SK-N-SH (cell line): ENCODE measurements at regions not wholly inside any gene's neighbourhood (a gene's known extent, or its start where the extent isn't known, plus 50 kb on each side); places are given as distances from the start of the nearest gene placed in this dataset.

Experiments used
- CTCF ChIA-PET: fragments of 300-600, 350-600 bp; formaldehyde crosslinking; extraction: SDS; loops from one replicate; lab custom pipeline; 2021; lab: Yijun Ruan, JAX
- POLR2A ChIA-PET: fragments of 350-600 bp; sonication (Branson Sonifier 250); formaldehyde crosslinking; extraction: SDS; loops from one replicate; lab custom pipeline; 2020; ENCODE audit warnings: antibody characterized with exemption, inconsistent platforms; lab: Yijun Ruan, JAX
- DNase-seq: peaks from one replicate; pipeline ENCODE4 v3.0.0; 2012
- H2AFZ ChIP-seq: fragments of 200-600 bp; sonication (generic); 2 replicates; pipeline ENCODE4 v1.8.1; 2016; ENCODE audit warnings: antibody characterized with exemption, mild to moderate bottlenecking, low read depth
- H3F3A ChIP-seq: fragments of 200-600 bp; sonication (generic); replicated peaks from 2 replicates; pipeline ENCODE3; 2016; ENCODE audit warnings: antibody characterized with exemption, mild to moderate bottlenecking; ENCODE audit not compliant: insufficient read depth
- H3K27ac ChIP-seq, 2 experiments: fragments of 200-500 bp in 1 of 2; fragments of 200-600 bp in 1 of 2; sonication (Bioruptor generic) in 1 of 2; sonication (generic), shearing (Covaris generic) in 1 of 2; 2 replicates each; pipeline versions ENCODE4 v1.5.1 to v1.6.1; 2014 to 2016; ENCODE audit warnings: low read depth in 2 of 2, inconsistent platforms in 1 of 2, low read length in 1 of 2, mild to moderate bottlenecking in 1 of 2, mixed read lengths in 1 of 2
- H3K27me3 ChIP-seq: fragments of 200-600 bp; sonication (generic), shearing (Covaris generic); 2 replicates; pipeline ENCODE4 v1.6.1; 2016; ENCODE audit warnings: mixed run types; ENCODE audit not compliant: insufficient read depth
- H3K36me3 ChIP-seq, 2 experiments: fragments of 200-500 bp in 1 of 2; fragments of 200-600 bp in 1 of 2; sonication (Bioruptor generic) in 1 of 2; sonication (generic) in 1 of 2; replicated peaks in 1 of 2; 2 replicates each; pipeline versions ENCODE3 to v1.5.1; 2014 to 2016; ENCODE audit warnings: low read length in 1 of 2, mild to moderate bottlenecking in 1 of 2; ENCODE audit not compliant: insufficient read depth in 2 of 2, control insufficient read depth in 1 of 2
- H3K4me1 ChIP-seq, 2 experiments: fragments of 200-500 bp in 1 of 2; fragments of 200-600 bp in 1 of 2; sonication (Bioruptor generic) in 1 of 2; sonication (generic), shearing (Covaris generic) in 1 of 2; 2 replicates each; pipeline versions ENCODE4 v1.5.1 to v1.6.1; 2014 to 2016; ENCODE audit warnings: low read depth in 1 of 2, low read length in 1 of 2, mixed run types in 1 of 2; ENCODE audit not compliant: insufficient read depth in 2 of 2, control insufficient read depth in 1 of 2
- H3K4me2 ChIP-seq: fragments of 200-600 bp; sonication (generic), shearing (Covaris generic); 2 replicates; pipeline ENCODE4 v1.6.1; 2017; ENCODE audit warnings: mixed run types
- H3K4me3 ChIP-seq, 2 experiments: fragments of 200-500 bp in 1 of 2; fragments of 200-600 bp in 1 of 2; sonication (Bioruptor generic) in 1 of 2; sonication (generic), shearing (Covaris generic) in 1 of 2; 2 replicates each; pipeline versions ENCODE4 v1.5.1 to v1.8.1; 2014 to 2016; ENCODE audit warnings: low read depth in 2 of 2, inconsistent platforms in 1 of 2, low read length in 1 of 2, mild to moderate bottlenecking in 1 of 2, mixed read lengths in 1 of 2, moderate library complexity in 1 of 2
- H3K79me2 ChIP-seq: fragments of 200-600 bp; sonication (generic); 2 replicates; pipeline ENCODE4 v1.8.1; 2017; ENCODE audit warnings: mild to moderate bottlenecking; ENCODE audit not compliant: insufficient read depth
- H3K9ac ChIP-seq: fragments of 200-600 bp; sonication (generic); 2 replicates; pipeline ENCODE4 v1.6.1; 2017; ENCODE audit warnings: mixed run types
- H3K9me2 ChIP-seq: fragments of 200-600 bp; sonication (generic); 2 replicates; pipeline ENCODE4 v1.6.1; 2017; ENCODE audit warnings: mixed run types
- H3K9me3 ChIP-seq: fragments of 200-600 bp; sonication (generic); 2 replicates; pipeline ENCODE4 v1.6.1; 2017; ENCODE audit warnings: mixed run types, mild to moderate bottlenecking, moderate library complexity
- H4K20me1 ChIP-seq: fragments of 200-600 bp; sonication (generic); 2 replicates; pipeline ENCODE4 v1.6.1; 2017; ENCODE audit warnings: mild to moderate bottlenecking, mixed run types; ENCODE audit not compliant: insufficient read depth
- CHD2 ChIP-seq: fragments of 150-350 bp; IDR thresholded peaks from 2 replicates; pipeline ENCODE4 v1.6.1; 2018; ENCODE audit warnings: low read length; ENCODE audit not compliant: partially characterized antibody
- ELF1 ChIP-seq: IDR thresholded peaks from 2 replicates; pipeline ENCODE4 v1.4.0; 2012
- EP300 ChIP-seq, 2 experiments: IDR thresholded peaks; 2 replicates each; pipeline versions ENCODE4 v1.4.0 to v1.6.1; 2012; ENCODE audit warnings: borderline replicate concordance in 1 of 2, low read depth in 1 of 2, low read length in 1 of 2
- EZH2phosphoT487 ChIP-seq: fragments of 200-600 bp; sonication (generic); IDR thresholded peaks from 2 replicates; pipeline ENCODE4 v1.6.1; 2017; ENCODE audit warnings: low read depth, mixed run types, mild to moderate bottlenecking, antibody characterized with exemption, moderate library complexity, borderline replicate concordance
- FOXM1 ChIP-seq: IDR thresholded peaks from 2 replicates; pipeline ENCODE4 v1.4.0; 2012; ENCODE audit warnings: low read depth, mild to moderate bottlenecking
- GATA2 ChIP-seq: sonication (generic); formaldehyde crosslinking; IDR thresholded peaks from 2 replicates; pipeline ENCODE4 v1.5.0; 2020; ENCODE audit warnings: mild to moderate bottlenecking, missing genetic modification reagents
- JUND ChIP-seq: IDR thresholded peaks from 2 replicates; pipeline ENCODE4 v1.4.0; 2012
- MEF2A ChIP-seq: IDR thresholded peaks from 2 replicates; pipeline ENCODE4 v1.4.0; 2012; ENCODE audit warnings: low read depth, borderline replicate concordance
- POLR2AphosphoS5 ChIP-seq: IDR thresholded peaks from 2 replicates; pipeline ENCODE4 v1.6.1; 2012; ENCODE audit warnings: low read depth, low read length
- REST ChIP-seq: IDR thresholded peaks from 2 replicates; pipeline ENCODE4 v1.6.1; 2012; ENCODE audit warnings: mild to moderate bottlenecking, low read depth, low read length, moderate library complexity
- RFX5 ChIP-seq: IDR thresholded peaks from 2 replicates; pipeline ENCODE4 v1.6.1; 2012; ENCODE audit warnings: mild to moderate bottlenecking, improper control_type of control experiment, low read length
- TCF12 ChIP-seq: IDR thresholded peaks from 2 replicates; pipeline ENCODE4 v1.4.0; 2012
- TEAD4 ChIP-seq: IDR thresholded peaks from 2 replicates; pipeline ENCODE4 v1.4.0; 2012; ENCODE audit warnings: mild to moderate bottlenecking, borderline replicate concordance; ENCODE audit not compliant: insufficient read depth
- YY1 ChIP-seq: IDR thresholded peaks from 2 replicates; pipeline ENCODE4 v1.4.0; 2012; ENCODE audit warnings: low read depth, mild to moderate bottlenecking
- TF ChIP-seq, protein P1 (sequence below): IDR thresholded peaks from 2 replicates; pipeline ENCODE4 v1.4.0; 2012; ENCODE audit warnings: low read depth, borderline replicate concordance
- TF ChIP-seq, protein P2 (sequence below): fragments of 150-350 bp; IDR thresholded peaks from 2 replicates; pipeline ENCODE4 v1.6.1; 2017; ENCODE audit warnings: antibody characterized with exemption, low read length, low read depth, borderline replicate concordance
- TF ChIP-seq, protein P3 (sequence below): IDR thresholded peaks from 2 replicates; pipeline ENCODE4 v1.4.0; 2012; ENCODE audit warnings: low read depth, borderline replicate concordance

GRCh38 chr10:55881588-55881987, 479.5 kb downstream of the ZWINT start:
- Histone ChIP-seq H2AFZ (no peak overlapping the region), H3K9ac (no peak overlapping the region), H3K9me2 (no peaks in the 10 kb centered on the region), H3K36me3 (no peaks in the 10 kb centered on the region), H3K79me2 (no peaks in the 10 kb centered on the region), H3K4me1 (no peaks in the 10 kb centered on the region), H4K20me1 (no peaks in the 10 kb centered on the region), H3K27ac (no peak overlapping the region), H3F3A (no peaks in the 10 kb centered on the region), H3K9me3 (no peaks in the 10 kb centered on the region; the same call in 1 of the 2 replicates), H3K4me2 (no peak overlapping the region), H3K4me3 (no peak overlapping the region), H3K27me3 (no peaks in the 10 kb centered on the region)
- TF ChIP-seq EZH2phosphoT487 (no peak), TCF12 (no peak), JUND (no peak), RFX5 (no peak), YY1 (no peak), ELF1 (no peak), REST (no peak), POLR2AphosphoS5 (no peak), MEF2A (no peak), CHD2 (no peak), FOXM1 (no peak), TEAD4 (no peak), GATA2 (CRISPR knock-in tag) (no peak), EP300 (IDR thresholded peaks at IDR 0.05; ENCODE audit: borderline replicate concordance in 1 of 2, low read depth in 1 of 2, low read length in 1 of 2) (no peak)
- TF ChIP-seq, protein P1, sequence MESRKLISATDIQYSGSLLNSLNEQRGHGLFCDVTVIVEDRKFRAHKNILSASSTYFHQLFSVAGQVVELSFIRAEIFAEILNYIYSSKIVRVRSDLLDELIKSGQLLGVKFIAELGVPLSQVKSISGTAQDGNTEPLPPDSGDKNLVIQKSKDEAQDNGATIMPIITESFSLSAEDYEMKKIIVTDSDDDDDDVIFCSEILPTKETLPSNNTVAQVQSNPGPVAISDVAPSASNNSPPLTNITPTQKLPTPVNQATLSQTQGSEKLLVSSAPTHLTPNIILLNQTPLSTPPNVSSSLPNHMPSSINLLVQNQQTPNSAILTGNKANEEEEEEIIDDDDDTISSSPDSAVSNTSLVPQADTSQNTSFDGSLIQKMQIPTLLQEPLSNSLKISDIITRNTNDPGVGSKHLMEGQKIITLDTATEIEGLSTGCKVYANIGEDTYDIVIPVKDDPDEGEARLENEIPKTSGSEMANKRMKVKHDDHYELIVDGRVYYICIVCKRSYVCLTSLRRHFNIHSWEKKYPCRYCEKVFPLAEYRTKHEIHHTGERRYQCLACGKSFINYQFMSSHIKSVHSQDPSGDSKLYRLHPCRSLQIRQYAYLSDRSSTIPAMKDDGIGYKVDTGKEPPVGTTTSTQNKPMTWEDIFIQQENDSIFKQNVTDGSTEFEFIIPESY: no peak
- TF ChIP-seq, protein P2, sequence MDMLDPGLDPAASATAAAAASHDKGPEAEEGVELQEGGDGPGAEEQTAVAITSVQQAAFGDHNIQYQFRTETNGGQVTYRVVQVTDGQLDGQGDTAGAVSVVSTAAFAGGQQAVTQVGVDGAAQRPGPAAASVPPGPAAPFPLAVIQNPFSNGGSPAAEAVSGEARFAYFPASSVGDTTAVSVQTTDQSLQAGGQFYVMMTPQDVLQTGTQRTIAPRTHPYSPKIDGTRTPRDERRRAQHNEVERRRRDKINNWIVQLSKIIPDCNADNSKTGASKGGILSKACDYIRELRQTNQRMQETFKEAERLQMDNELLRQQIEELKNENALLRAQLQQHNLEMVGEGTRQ: no peak
- TF ChIP-seq, protein P3, sequence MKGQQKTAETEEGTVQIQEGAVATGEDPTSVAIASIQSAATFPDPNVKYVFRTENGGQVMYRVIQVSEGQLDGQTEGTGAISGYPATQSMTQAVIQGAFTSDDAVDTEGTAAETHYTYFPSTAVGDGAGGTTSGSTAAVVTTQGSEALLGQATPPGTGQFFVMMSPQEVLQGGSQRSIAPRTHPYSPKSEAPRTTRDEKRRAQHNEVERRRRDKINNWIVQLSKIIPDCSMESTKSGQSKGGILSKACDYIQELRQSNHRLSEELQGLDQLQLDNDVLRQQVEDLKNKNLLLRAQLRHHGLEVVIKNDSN: no peak
- no peak for DNase-seq
- ChIA-PET CTCF (interaction anchor here (1.0 kb wide), 1 partner anchor 57 kb away, joined by 3 read pairs; no protein-coding TSS in a partner anchor), POLR2A (no interaction called here)
